Astrocyte of the hippocampus (primary cell): ENCODE measurements at regions not wholly inside any gene's neighbourhood (a gene's known extent, or its start where the extent isn't known, plus 50 kb on each side); places are given as distances from the start of the nearest gene placed in this dataset.

Experiments used
- DNase-seq: peaks from one replicate; pipeline ENCODE4 v3.0.0; 2011; ENCODE audit warnings: low read depth, low spot score

DNA sequence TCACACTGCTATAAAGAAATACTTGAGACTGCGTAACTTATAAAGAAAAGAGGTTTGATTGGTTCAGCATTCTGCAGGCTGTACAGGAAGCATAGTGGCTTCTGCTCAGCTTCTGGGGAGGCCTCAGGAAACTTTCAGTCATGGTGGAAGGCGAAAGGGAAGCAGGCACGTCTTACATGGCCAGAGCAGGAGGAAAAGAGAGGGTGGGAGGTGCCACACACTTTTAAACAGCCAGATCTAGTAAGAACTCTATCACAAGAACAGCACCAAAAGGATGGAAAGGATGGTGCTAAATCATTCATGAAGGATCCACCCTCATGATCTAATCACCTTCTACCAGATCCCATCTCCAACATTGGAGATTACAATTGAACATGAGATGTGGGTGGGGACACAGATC lies 145.5 kb upstream of the OSR1 start:
- DNase-seq = no peak

DNA sequence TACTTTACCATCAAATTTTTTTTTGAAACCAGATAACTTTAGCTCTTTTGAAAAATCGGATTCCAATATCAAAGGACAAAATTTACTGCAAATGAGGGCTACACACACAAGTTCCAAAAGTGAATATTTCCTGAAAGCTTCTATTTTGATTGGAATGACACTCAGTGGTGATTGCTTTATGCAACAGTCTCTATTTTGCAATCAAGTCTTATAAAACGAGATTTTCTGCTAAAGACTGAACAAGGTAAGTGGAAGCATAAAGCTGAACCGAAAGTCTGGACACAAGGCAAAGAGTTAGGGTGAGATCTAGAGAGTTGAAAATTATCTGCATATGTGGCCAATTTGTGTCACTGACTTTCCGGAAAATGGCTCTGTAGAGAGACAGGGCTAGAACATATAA lies 145.0 kb upstream of the OSR1 start:
- no peak for DNase-seq

DNA sequence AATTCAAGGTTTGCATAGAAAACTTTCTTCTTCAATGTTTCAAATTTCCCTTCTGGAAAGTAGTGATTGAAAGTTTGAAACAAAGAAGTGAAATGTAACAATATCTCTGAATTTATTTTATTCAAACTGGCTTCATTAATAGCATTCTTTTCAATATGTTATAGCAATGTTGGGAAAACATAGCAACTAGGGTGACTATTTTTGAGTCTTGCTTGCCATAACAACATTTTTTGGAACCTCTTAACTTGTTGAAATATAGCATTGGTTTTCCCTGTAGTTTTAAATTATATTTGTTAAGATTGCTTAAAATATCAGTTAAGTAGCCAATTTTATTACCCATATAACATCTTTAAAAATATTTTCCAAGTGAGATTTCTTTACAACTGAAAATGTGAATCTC lies 141.7 kb upstream of the OSR1 start:
- no peak for DNase-seq

GRCh38 chr2:19496646-19497045 lies 138.2 kb upstream of the OSR1 start:
- no peak for DNase-seq

DNA sequence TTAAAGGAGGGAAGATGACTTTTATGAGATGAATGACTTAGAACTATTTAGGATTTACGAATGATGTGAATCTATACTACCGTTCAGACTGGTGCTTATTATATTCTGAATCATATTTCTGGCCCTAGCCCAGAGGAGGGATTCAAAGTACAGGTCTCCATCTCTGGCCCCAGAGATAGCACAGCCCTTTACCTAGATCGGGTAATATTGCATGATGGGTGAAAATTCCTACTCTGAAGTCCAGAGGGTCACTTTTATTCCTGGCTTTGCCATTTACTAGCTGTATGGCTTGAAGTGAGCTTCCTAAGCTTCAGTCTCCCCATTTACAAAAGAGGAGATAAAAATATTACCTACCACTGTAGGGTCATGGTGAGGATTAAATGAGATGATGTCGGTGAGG lies 135.8 kb upstream of the OSR1 start:
- no peak for DNase-seq

- no peak for DNase-seq
Observed at GRCh38 chr2:19491796-19492195, 133.4 kb upstream of the OSR1 start.

DNA sequence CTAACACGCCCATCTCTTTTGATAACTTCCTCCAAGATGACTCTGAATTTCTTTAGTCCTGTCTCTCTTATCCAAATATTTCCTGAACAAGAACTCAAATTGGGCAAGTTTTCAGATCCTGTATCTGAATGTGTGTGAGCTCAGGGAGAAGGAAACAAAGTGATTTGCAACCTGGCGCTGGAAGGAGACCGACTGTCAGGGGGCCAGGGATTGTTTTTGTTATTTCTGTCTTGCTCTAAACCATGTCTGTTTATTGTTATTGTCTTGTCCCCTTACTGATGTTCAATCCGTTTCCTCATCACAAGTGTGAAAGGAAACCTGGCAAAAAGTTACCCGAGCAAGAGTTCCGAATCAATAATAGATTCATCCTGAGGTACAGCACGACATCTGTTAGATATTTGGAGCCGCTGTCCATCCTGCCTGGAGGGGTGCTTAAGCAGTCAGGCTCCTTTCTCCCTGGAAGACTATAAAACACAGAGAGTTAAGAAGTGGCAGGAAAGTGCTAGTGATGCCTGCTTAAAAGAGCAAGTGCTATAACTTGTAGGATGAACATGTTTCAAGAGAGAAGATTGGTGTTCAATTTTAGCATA lies 132.5 kb upstream of the OSR1 start:
- no peak for DNase-seq

DNA sequence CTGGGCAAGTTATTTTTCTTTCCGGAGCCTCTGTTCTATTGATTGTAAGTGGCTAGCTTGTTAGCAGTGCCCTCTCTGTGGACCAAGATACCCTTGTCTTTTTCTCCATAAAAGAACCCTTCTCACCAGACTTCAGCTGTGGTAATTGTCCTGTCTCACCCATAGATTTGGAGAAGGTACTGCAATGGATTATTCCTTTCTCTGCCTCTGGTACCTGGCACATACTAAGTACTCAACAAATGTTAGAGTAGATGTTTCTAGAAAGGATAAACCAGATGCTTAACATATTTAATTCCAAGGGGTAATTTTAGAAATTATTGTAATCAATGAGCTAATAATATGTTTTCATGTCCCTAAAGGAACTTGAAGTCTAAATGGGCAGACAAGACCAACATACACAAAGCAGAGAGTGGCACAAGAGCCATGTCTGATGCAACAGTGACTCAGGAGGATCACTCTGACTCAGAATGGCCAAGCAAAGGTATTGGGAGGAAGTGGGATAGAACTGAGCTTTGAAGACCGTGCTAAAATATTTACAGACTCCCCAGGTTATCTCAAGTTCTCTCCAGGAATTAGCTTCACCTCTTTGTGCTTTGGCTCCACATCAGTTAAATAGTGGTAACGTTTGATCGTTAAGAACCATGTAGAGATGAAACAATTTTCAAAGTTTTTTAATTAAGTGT lies 129.7 kb upstream of the OSR1 start:
- DNase-seq = peak; percentile 16

- no peak for DNase-seq
Observed at GRCh38 chr2:19484736-19485135, 126.3 kb upstream of the OSR1 start.

DNA sequence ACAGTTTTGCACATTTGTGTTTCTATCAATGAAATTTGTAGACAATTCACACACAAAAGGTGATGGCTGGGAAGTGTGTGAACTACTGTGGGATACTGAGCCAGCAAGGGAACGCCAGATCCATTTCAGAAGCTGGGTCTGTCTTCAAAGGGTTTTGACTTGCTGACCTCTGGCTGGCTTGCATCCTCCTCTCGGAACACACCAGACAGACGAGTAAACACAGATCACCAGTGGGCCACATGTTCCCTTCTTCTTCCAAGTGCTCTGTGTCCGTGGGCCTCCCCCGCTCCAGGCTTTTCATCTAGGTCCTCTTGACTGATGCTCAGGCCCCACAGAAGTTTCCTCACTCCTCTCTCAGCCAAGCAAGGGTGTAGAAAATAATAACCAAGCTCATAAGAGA lies 122.2 kb upstream of the OSR1 start:
- DNase-seq = no peak

DNA sequence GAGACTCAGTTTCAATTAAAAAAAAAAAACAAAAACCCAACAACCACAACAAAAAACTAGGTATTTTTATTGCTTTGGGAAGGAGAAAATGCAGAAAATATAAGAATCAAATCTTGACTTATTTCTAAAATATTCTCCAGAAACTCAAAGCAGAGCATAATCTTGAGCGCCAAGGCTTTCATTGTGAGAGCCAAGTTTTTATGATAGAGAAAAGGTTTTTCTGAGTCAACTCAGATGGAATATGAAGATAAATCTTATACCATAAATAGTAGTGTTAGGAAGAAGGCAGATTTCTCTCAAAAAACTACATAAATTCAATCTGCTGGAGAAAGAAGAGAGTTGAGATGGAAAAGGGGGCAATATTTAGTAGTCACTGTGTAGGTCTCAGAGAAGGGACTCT lies 121.2 kb upstream of the OSR1 start:
- DNase-seq = no peak

DNA sequence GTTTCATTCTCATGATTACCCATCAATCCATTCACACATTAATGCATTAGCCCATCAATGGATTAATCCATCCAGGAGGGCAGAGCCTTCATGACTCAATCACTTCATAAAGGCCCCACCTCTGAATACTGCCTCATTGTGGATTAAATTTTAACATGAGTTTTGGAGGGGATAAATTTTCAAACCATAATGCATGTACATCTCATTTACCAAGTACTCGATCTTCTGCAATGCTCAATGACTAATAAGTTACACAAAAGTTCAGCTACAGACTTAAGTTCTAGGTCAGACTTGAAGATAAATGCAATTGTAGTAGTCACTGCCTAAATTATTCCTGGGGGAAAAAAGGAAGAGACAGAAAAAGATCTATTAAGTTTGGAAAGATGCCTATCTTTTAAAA lies 120.0 kb upstream of the OSR1 start:
- no peak for DNase-seq

- DNase-seq = no peak
Observed at GRCh38 chr2:19476327-19476726, 117.9 kb upstream of the OSR1 start.

- DNase-seq = peak; percentile 71
Observed at GRCh38 chr2:19474128-19474527, 115.7 kb upstream of the OSR1 start.

GRCh38 chr2:19473350-19473749 lies 114.9 kb upstream of the OSR1 start:
- no peak for DNase-seq

DNA sequence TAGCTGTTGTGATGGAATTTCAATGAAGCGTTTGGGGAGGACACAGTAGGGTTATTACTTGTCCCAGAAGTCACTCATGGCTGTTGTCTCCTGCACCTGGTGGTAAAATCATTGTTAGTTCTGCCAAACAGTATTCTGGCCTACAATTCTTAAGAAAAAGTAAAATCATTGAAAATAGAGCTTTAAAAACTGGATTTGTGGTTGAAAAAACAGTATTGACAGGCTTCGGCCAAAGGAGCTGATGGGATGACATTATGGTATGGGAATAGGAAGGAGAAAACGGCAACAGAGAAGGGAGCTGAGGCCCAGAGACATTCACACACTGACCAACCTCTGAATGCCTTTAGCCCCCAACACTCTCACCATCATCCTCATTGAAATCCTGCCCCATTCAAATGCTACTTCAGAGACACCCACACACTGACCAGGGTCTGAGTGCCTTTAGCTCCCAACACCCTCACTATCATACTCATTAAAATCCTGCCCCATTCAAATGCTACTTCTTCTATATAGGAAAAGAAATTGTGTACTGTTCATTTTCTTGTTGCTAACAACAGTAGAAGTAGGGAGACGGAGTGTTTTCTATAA lies 114.1 kb upstream of the OSR1 start:
- no peak for DNase-seq

DNA sequence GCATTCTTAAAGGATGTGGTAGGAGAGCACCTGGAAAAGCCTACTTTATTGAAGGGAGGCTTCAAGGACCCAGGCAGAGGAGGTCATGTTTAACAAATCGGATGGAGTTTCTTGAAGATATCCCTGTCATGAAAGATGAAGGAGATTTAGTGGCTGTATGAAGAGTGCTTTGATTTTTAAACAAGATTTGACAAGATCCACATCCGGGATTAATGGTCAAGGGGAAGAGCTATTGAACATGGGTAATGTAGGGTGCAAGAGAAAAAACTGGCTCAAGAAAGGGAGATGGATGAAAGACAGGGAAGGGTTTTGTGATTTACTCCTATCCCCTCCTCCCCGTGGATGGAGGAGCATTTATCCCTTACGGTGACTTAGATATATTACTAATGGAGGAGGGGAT lies 113.1 kb upstream of the OSR1 start:
- DNase-seq = no peak

DNA sequence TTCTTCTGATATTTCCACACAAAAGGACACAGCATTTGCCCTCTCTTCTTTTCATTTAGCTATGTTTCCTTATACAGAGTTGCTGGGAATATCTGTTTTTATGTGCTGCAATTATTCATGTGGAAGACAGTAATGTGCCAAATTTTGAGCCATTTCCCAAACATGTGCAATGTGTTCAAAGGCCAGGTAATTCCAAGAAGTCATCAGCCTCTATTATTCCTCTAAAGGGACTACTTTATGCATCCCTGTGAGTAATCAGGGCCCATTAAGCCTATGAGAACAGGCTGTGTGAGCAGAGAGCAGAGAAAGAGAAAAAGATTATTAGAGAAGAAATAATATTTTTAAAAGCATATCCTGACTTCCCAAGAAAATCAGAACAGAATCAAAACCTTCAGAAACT lies 107.6 kb upstream of the OSR1 start:
- no peak for DNase-seq

DNA sequence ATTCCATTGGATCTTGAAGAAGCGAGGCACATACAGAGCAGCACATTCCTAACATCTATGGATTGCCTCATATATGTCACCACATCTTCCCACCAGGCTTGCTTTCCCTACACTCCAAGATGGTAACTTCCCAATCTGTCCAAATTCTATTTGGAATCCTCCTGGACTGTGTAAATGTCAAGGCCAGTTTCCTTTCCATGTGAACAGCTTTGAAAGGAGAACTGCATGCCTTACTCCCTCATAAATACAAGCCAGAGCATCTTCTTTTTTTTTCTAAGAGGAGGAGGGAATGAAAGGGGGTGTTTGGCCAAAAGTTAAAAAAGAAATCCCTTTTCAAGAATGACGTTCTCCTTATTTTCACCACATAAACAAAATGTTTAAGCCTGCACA lies 103.8 kb upstream of the OSR1 start:
- DNase-seq = no peak

- DNase-seq = no peak
Observed at GRCh38 chr2:19461504-19462255, 103.3 kb upstream of the OSR1 start.

GRCh38 chr2:19460761-19461160 lies 102.3 kb upstream of the OSR1 start:
- no peak for DNase-seq

- no peak for DNase-seq
Observed at GRCh38 chr2:19458427-19459003, 100.1 kb upstream of the OSR1 start.
